Muscle of arm (tissue), 1 donor: ENCODE measurements at regions not wholly inside any gene's neighbourhood (a gene's known extent, or its start where the extent isn't known, plus 50 kb on each side); places are given as distances from the start of the nearest gene placed in this dataset.

Experiments used
- DNase-seq: peaks from one replicate; pipeline ENCODE4 v3.0.0-alpha.2; 2013

- DNase-seq: no peak
Observed at GRCh38 chr5:3954633-3955032, 359.0 kb downstream of the IRX1 start.

- DNase-seq: no peak
Observed at GRCh38 chr5:3957658-3958057, 362.0 kb downstream of the IRX1 start.

DNA sequence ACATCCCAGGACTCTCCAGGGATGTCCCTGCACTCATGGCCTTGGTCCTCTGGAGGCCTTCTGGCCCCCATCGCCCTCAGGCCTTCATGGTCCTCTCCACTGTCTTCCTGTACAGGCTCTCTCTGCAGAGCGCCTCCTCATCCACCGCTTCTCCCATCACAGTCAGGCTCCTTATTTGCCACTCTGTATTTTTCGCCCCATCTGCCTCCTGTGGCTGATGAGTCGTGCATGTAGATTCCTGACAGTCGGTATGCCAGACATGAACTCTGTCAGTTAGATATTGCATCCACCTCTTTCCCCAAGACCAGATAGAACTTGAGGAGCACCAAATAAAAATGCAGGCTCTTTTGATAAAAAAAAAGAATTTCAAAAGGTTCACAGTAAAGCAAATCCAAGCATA, 362.8 kb downstream of the IRX1 start:
- DNase-seq: no peak

DNA sequence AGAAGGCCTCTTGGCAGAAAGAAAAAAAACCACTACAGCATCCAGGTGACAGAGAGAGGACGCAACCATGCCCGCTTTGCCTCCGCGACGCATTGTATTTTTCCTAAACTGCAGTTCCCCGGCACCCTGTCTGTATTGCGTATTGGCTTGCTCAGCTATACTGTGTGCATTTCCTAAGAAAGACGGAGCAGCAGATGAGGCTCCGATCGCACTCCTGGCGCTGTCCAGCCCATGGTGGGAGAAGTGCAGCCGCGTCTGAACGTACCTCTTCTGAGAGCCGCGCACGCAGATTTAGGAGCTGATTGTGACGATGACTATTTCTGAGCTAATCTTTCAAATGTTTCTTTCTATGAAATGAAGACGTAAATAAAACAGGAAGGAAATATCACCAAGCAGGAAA, 366.5 kb downstream of the IRX1 start:
- DNase-seq: no peak

- DNase-seq: no peak
Observed at GRCh38 chr5:3963652-3964051, 368.0 kb downstream of the IRX1 start.

DNA sequence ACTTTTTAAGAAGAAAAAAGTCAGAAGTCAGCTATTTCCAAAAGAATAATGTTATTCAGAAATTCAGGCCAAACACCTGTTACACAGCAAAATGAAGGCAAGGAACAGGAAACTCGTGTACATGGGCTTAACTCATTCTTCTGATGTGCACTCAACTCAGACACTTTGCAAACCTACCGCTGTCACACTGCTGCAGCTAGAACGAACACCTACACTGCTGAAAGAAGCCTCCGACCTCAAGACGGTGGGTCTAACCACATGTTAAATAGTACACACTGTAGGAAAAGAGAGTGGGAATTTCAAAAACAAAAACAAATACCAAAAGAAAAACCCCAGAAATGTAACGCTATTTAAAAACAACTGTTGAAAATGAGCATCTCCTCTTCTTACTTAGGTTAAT, 384.5 kb downstream of the IRX1 start:
- no peak for DNase-seq

- no peak for DNase-seq
Observed at GRCh38 chr5:3987867-3988266, 392.2 kb downstream of the IRX1 start.

- no peak for DNase-seq
Observed at GRCh38 chr5:3993856-3994473, 398.3 kb downstream of the IRX1 start.

- DNase-seq: no peak
Observed at GRCh38 chr5:3994628-3995027, 399.0 kb downstream of the IRX1 start.

- no peak for DNase-seq
Observed at GRCh38 chr5:3995954-3996619, 400.5 kb downstream of the IRX1 start.

DNA sequence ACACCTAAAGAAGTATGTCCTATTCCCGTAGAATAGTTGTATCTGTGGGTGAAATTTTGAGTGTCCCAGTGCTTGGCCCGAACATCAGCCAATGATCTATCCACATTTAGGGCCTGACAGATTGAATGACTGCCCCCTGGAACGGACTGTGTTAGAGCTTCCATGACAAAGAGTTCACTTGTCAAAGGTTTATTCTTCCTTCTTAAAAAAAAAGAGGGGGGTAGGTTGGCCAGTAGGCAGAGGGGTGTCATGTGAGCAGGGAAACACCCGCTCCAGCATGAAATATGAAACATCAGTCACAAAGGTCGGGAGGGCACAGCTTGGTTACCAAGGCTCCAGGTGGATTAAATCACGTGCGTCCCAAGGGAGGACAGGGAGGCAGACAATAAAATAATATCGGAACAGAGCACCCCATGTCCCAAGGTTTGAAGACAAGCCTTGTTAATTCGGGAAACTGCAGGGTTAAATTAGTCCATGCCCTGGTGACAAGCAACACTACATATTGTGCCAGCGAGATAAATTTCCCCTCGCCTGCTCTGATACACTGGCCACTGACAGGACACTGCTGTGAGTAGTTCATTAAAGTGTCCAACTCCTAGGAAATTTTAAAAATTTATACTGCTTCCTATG, 401.2 kb downstream of the IRX1 start:
- DNase-seq: no peak

DNA sequence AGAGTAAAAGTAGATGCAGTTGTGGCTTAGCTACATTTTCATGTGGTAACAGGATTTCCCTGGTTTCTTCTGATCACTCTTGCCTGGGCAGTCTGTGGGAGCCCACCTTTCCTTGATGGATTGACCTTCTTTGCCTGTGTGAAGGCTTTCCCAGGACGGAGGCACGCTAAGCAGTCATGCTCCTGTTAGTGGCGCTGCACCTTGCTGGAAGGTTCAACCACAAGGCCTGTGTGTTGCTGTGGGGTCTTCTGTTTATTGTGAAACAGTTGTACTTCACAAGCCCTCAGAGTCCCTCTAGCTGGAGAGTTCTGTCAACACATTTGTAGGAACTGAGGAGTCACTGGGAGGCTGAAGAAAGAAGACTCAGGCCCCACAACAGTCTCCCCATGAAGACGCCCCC, 402.0 kb downstream of the IRX1 start:
- DNase-seq: no peak

DNA sequence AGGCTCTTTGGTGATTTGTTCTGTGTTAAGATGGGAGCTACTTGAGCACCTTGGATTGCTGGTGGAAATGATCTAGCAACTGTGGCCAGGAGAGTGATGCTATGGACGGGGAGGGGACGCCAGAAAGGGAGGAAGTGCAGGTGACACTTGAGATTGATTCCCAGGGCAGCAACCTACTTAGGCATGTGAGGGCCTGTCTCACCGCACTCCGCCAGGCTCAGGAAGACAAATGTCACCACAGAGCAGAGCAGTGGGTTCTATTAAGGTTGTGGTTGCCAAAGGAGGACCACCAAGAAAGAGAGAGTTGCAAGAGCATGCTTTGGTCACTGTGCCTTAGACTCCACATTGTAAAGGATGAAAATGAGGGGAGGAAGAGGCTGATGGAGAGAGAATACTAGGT, 404.3 kb downstream of the IRX1 start:
- DNase-seq: no peak

DNA sequence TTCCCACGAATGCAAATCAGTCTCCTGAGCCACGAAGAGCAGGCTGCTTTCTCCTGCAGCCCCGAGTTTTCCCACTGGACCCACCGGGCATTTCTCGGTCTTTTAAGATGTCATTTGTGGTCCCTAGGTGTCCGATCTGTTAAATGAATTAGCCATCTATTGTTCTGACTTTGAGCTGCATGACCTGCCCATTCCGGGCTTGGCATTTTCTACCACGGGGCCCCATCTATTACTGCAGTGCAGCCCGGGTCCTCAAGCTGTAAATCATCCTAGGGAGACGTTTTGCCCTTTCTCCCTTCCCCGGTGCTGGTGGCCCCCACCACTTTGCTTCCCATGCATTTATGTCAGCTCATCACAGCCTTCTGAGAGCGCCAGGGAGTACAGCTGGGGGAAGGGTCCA, 405.4 kb downstream of the IRX1 start:
- no peak for DNase-seq

- DNase-seq: no peak
Observed at GRCh38 chr5:4001758-4002533, 406.3 kb downstream of the IRX1 start.

- DNase-seq: no peak
Observed at GRCh38 chr5:4005335-4005734, 409.7 kb downstream of the IRX1 start.

DNA sequence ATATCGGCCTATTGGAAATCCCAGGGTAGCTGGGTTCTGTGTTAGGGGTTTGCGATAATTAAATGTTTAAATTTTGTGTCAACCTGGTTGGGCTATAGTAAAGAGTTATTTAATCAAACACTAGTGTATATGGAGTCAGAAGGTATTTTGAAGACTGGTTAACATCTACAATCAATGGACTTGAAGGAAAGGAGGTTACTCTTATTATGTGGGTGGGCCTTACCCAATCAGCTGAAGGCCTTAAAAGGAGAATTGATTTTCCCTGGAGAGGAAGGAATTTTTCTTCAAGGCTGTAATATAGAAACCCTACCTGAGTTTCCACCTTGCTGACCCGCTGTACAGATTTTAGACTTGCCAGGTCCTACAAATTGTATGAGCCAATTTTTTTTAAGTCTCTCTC, 411.4 kb downstream of the IRX1 start:
- DNase-seq: no peak

DNA sequence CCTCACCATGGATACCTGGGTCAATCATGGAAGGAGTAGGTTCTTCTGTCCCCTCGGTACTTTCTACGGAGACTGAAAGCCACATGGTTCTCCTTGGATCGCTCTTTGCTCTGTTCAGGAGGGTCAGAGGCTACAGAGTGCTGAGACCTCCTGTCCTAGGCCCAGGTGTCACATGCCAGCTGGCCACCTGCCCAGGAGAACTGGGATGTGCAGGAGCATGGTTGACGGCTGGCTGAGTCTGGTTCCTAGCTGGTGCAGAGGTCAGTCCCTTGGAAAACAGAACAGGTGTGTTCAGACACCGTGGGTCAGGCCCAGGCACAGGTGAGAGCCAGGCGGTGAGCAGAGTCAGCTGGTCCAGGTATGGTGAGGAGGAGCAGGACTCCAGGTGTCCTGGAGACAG, 416.3 kb downstream of the IRX1 start:
- no peak for DNase-seq

- DNase-seq: no peak
Observed at GRCh38 chr5:4013106-4013898, 417.7 kb downstream of the IRX1 start.

- no peak for DNase-seq
Observed at GRCh38 chr5:4015709-4016108, 420.1 kb downstream of the IRX1 start.

- no peak for DNase-seq
Observed at GRCh38 chr5:4017076-4017803, 421.6 kb downstream of the IRX1 start.
